ENCODE measurements at regions not wholly inside any gene's neighbourhood (a gene's known extent, or its start where the extent isn't known, plus 50 kb on each side); places are given as distances from the start of the nearest gene placed in this dataset.

DNA sequence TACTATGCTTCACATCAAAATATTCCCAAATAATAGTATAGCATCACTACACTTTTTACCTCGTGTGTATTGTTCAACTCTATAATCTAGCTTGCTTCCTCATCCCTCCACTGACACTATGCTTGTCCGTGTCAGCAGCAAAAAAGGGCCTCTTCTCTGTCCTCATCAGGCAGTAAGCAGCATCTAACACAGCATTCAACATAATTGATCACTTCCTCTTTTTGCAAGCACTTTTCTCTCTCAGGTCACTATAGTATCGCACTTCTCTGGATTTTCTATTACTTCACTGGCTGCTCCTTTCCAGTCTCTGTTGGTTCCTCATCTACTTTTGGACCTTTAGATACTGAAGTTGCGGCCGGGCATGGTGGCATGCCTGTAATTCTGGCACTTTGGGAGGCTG lies 64.9 kb upstream of the ZSWIM2 start:
- TF ChIP-seq CTCF (IDR thresholded peaks at IDR 0.05) (no peak), POLR2A (IDR thresholded peaks at IDR 0.05) (no peak)

Measured in gastroesophageal sphincter (tissue), 3 donors.